ENCODE measurements at regions not wholly inside any gene's neighbourhood (a gene's known extent, or its start where the extent isn't known, plus 50 kb on each side); places are given as distances from the start of the nearest gene placed in this dataset.

- H3K9ac ChIP-seq: no peak overlapping the region
- H3K9me2 ChIP-seq: no peaks in the 10 kb centered on the region
- H3K9me3 ChIP-seq: no peaks in the 10 kb centered on the region
- ChIA-PET CTCF (interaction anchor here (1.0 to 2.8 kb wide), 17 partner anchors 9 to 967 kb away, joined by 3 to 15 read pairs (median 4); no protein-coding TSS in a partner anchor), POLR2A (no interaction called here)
- no peak overlapping the region for H3K4me2 ChIP-seq
- H3F3A ChIP-seq (replicated peaks; ENCODE audit: insufficient read depth): no peaks in the 10 kb centered on the region
- no peaks in the 10 kb centered on the region for H3K79me2 ChIP-seq (ENCODE audit: insufficient read depth)
- TF ChIP-seq YY1 (IDR thresholded peaks at IDR 0.05; ENCODE audit: low read depth): no peak
- no peak for TF ChIP-seq POLR2AphosphoS5 (IDR thresholded peaks at IDR 0.05; ENCODE audit: low read depth, low read length)
- H4K20me1 ChIP-seq (ENCODE audit: insufficient read depth): no peaks in the 10 kb centered on the region
- no peak for DNase-seq
- H3K27ac ChIP-seq (ENCODE audit: low read depth in 2 of 2, low read length in 1 of 2): no peak overlapping the region
- H3K4me3 ChIP-seq (ENCODE audit: low read depth in 2 of 2, low read length in 1 of 2): no peak overlapping the region
- 48% methylated on average over 12 of the region's 13 CpGs for WGBS (ENCODE audit: low lambda C conversion rate)
- no peak overlapping the region for H2AFZ ChIP-seq (ENCODE audit: low read depth)
- no peaks in the 10 kb centered on the region for H3K36me3 ChIP-seq (replicated peaks in 1 of 2; ENCODE audit: control insufficient read depth in 1 of 2, insufficient read depth in 2 of 2, low read length in 1 of 2)
- H3K27me3 ChIP-seq (ENCODE audit: insufficient read depth): no peaks in the 10 kb centered on the region; the same call in 1 of the 2 replicates
- H3K4me1 ChIP-seq (ENCODE audit: control insufficient read depth in 1 of 2, insufficient read depth in 2 of 2, low read depth in 1 of 2, low read length in 1 of 2): no peaks in the 10 kb centered on the region
Measured at GRCh38 chr2:105576050-105576439, 168.7 kb upstream of the NCK2 start.

GRCh38 chr2:105575499-105576025 is 169.2 kb upstream of the NCK2 start:
- H3K4me3 ChIP-seq (ENCODE audit: low read depth in 2 of 2, low read length in 1 of 2): no peak overlapping the region
- H3F3A ChIP-seq (replicated peaks; ENCODE audit: insufficient read depth): no peaks in the 10 kb centered on the region
- DNase-seq: no peak
- H2AFZ ChIP-seq (ENCODE audit: low read depth): no peak overlapping the region
- 60% methylated on average over 9 of the region's 9 CpGs for WGBS (ENCODE audit: low lambda C conversion rate)
- no peaks in the 10 kb centered on the region; the same call in 1 of the 2 replicates for H3K27me3 ChIP-seq (ENCODE audit: insufficient read depth)
- H3K4me2 ChIP-seq: no peak overlapping the region
- H3K9ac ChIP-seq: no peak overlapping the region
- H3K9me3 ChIP-seq: no peaks in the 10 kb centered on the region
- TF ChIP-seq SMC3 (IDR thresholded peaks at IDR 0.05; ENCODE audit: low read depth, low read length): no peak
- no peak for TF ChIP-seq NFIC (IDR thresholded peaks at IDR 0.05; ENCODE audit: borderline replicate concordance)
- no peak for TF ChIP-seq REST (IDR thresholded peaks at IDR 0.05; ENCODE audit: low read depth, low read length)
- TF ChIP-seq MXI1 (IDR thresholded peaks at IDR 0.05; ENCODE audit: low read depth, low read length): no peak
- no peak for TF ChIP-seq FOSL2 (IDR thresholded peaks at IDR 0.05; ENCODE audit: borderline replicate concordance, low read depth)
- ChIA-PET CTCF (interaction anchor here (0.6 to 1.4 kb wide), 8 partner anchors 8 to 529 kb away, joined by 3 to 5 read pairs (median 3); no protein-coding TSS in a partner anchor), POLR2A (no interaction called here)
- H4K20me1 ChIP-seq (ENCODE audit: insufficient read depth): no peaks in the 10 kb centered on the region
- no peaks in the 10 kb centered on the region for H3K79me2 ChIP-seq (ENCODE audit: insufficient read depth)
- no peak overlapping the region for H3K27ac ChIP-seq (ENCODE audit: low read depth in 2 of 2, low read length in 1 of 2)
- H3K4me1 ChIP-seq (ENCODE audit: control insufficient read depth in 1 of 2, insufficient read depth in 2 of 2, low read depth in 1 of 2, low read length in 1 of 2): no peaks in the 10 kb centered on the region
- no peaks in the 10 kb centered on the region for H3K9me2 ChIP-seq
- no peaks in the 10 kb centered on the region for H3K36me3 ChIP-seq (replicated peaks in 1 of 2; ENCODE audit: control insufficient read depth in 1 of 2, insufficient read depth in 2 of 2, low read length in 1 of 2)

All from SK-N-SH (cell line).